ENCODE measurements at regions not wholly inside any gene's neighbourhood (a gene's known extent, or its start where the extent isn't known, plus 50 kb on each side); places are given as distances from the start of the nearest gene placed in this dataset.

GRCh38 chr17:6205525-6205924, 135.3 kb downstream of the WSCD1 start:
- no CpG with 5 or more reads among the region's 6 CpGs for WGBS, 2 experiments (ENCODE audit: extremely low coverage in 2 of 2, insufficient read length in 1 of 2)
- TF ChIP-seq MXI1 (IDR thresholded peaks at IDR 0.05; ENCODE audit: borderline replicate concordance, low read depth, low read length) (no peak), BHLHE40 (IDR thresholded peaks at IDR 0.05; ENCODE audit: low read depth, low read length) (no peak), FOS (IDR thresholded peaks at IDR 0.05; ENCODE audit: low read depth, low read length) (no peak), CHD1 (IDR thresholded peaks at IDR 0.05; ENCODE audit: low read depth, low read length) (no peak), SMC3 (IDR thresholded peaks at IDR 0.05; ENCODE audit: low read depth, low read length) (no peak)
- Histone ChIP-seq H2AK9ac (replicated peaks; ENCODE audit: low read depth, low read length, poor library complexity) (no peak overlapping the region), H4K91ac (ENCODE audit: insufficient read depth, low read depth, low read length) (no peak overlapping the region), H2AK5ac (ENCODE audit: low read depth, low read length) (no peak overlapping the region), H4K5ac (ENCODE audit: low read depth, low read length) (no peak overlapping the region), H3K27me3 (ENCODE audit: control insufficient read depth, insufficient read depth, low read length) (no peaks in the 10 kb centered on the region), H3K14ac (replicated peaks; ENCODE audit: low read depth, low read length) (no peak overlapping the region), H3K18ac (ENCODE audit: low read depth, low read length) (no peak overlapping the region), H3K4ac (ENCODE audit: low read depth, low read length) (no peak overlapping the region), H2BK20ac (ENCODE audit: low read depth, low read length) (no peak overlapping the region), H3K9me3 (ENCODE audit: control insufficient read depth, insufficient read depth, low read length) (peaks cover 8% of the 10 kb centered on the region; the same call in 1 of the 2 replicates), H2BK120ac (ENCODE audit: low read depth, low read length) (no peak overlapping the region), H4K8ac (ENCODE audit: low read depth in 2 of 2, low read length in 2 of 2) (no peak overlapping the region), H2BK5ac (ENCODE audit: low read depth, low read length, poor library complexity, severe bottlenecking) (no peak overlapping the region), H3K4me2 (ENCODE audit: low read depth, low read length) (no peak overlapping the region), H2AFZ (replicated peaks; ENCODE audit: low read length, poor library complexity) (no peak overlapping the region), H3K23ac (ENCODE audit: low read depth, low read length) (no peak overlapping the region), H2BK15ac (ENCODE audit: low read depth, low read length) (no peak overlapping the region), H3K9ac (ENCODE audit: low read depth, low read length) (no peak overlapping the region), H3K4me1 (ENCODE audit: control insufficient read depth, insufficient read depth, low read length) (no peaks in the 10 kb centered on the region), H3K56ac (ENCODE audit: extremely low read depth, insufficient read depth, low read length) (no peak overlapping the region), H3K36me3 (ENCODE audit: control insufficient read depth, insufficient read depth, low read length) (no peaks in the 10 kb centered on the region), H3K4me3 (ENCODE audit: insufficient read depth, low read depth, low read length) (no peak overlapping the region), H4K20me1 (ENCODE audit: insufficient read depth, low read length) (no peaks in the 10 kb centered on the region), H3K9me1 (ENCODE audit: insufficient read depth, low read length) (no peaks in the 10 kb centered on the region), H3K79me1 (ENCODE audit: low read depth in 1 of 2, low read length in 2 of 2) (no peaks in the 10 kb centered on the region), H3K27ac (ENCODE audit: insufficient read depth, low read length) (no peak overlapping the region)
- intact Hi-C loops (cut with micrococcal nuclease), result no loop called here
- BruUV-seq (replicated peaks), result no TSS peak
- in situ Hi-C loops (cut with MboI; ENCODE audit: low sequenced_read_pairs), result loop anchor here (25.0 kb wide), 1 partner anchor 107 kb away; no protein-coding TSS in a partner anchor
- dilution Hi-C loops (cut with HindIII; ENCODE audit: low sequenced_read_pairs, unreplicated experiment), result no loop called here
- POLR2A ChIA-PET (ENCODE audit: unreplicated experiment), result no interaction called here
- ATAC-seq (ENCODE audit: low read depth), result no peak
- no peak for DNase-seq
- CTCF ChIA-PET, result no interaction called here

Measured in IMR-90 (cell line).